Psoas muscle (tissue), 7 donors: ENCODE measurements at regions not wholly inside any gene's neighbourhood (a gene's known extent, or its start where the extent isn't known, plus 50 kb on each side); places are given as distances from the start of the nearest gene placed in this dataset.

Experiments
- ATAC-seq, 4 donors: fragments of 200-7000 bp; cut with Tn5 transposase; one replicate each; pipeline ENCODE4 v1.9.1; 2020; ENCODE audit warnings: moderate library complexity in 3 of 4, mild to moderate bottlenecking in 2 of 4
- DNase-seq, 2 donors: peaks; one replicate each; pipeline ENCODE4 v3.0.0-alpha.2; 2020
- H3K27ac ChIP-seq: fragments of 200-600 bp; one replicate; pipeline ENCODE4 v1.8.0; 2022
- H3K27me3 ChIP-seq, 3 donors: fragments of 200-600 bp in 1 of 3; one replicate each; pipeline versions ENCODE4 v1.6.1 to v1.8.0; 2013 to 2022; ENCODE audit warnings: low read length in 2 of 3, mild to moderate bottlenecking in 2 of 3, moderate library complexity in 1 of 3; ENCODE audit not compliant: insufficient read depth in 3 of 3
- H3K36me3 ChIP-seq, 2 donors: fragments of 200-600 bp in 1 of 2; one replicate each; pipeline versions ENCODE4 v1.6.1 to v1.8.0; 2013 to 2022; ENCODE audit warnings: low read depth in 1 of 2, mild to moderate bottlenecking in 1 of 2, moderate library complexity in 1 of 2; ENCODE audit not compliant: insufficient read depth in 1 of 2
- H3K4me1 ChIP-seq: fragments of 200-600 bp; one replicate; pipeline ENCODE4 v1.8.0; 2022
- H3K4me3 ChIP-seq: fragments of 200-600 bp; one replicate; pipeline ENCODE4 v1.8.0; 2022; ENCODE audit warnings: mild to moderate bottlenecking
- H3K9me3 ChIP-seq: fragments of 200-600 bp; one replicate; pipeline ENCODE4 v1.8.0; 2022
- CTCF ChIP-seq: fragments of 200-600 bp; IDR thresholded peaks from one replicate; pipeline ENCODE4 v1.8.0; 2022; ENCODE audit warnings: antibody characterized with exemption
- WGBS, 3 donors: extraction: QIAGEN DNeasy Blood & Tissue Kit; methylation state at CpG; one replicate each; pipeline versions ENCODE4 v1.1.6 to v1.1.7; 2013; 5-methylcytosine and 5-hydroxymethylcytosine counted together
- intact Hi-C, 2 donors: fragments of 100-400 bp; cut with DNase I; formaldehyde crosslinking; loops; one replicate each; pipeline versions ENCODE4 v1.11.0 to v1.14.2; 2022
- donor health status: healthy with polysubstance abuse.
- donor health status: DM: no; HTN: no; CAD: no; lungs with moderate emphysema.
- donor health status: Bipolar disorder and iron deficiency.
- donor health status: healthy.
- donor health status: DM: yes; HTN: yes; CAD: no.
- donor health status: DM: no; HTN: no; CAD: no.
- donor health status: DM: yes; HTN: yes; CAD: no.

GRCh38 chr15:70171256-70171886, 73.7 kb upstream of the TLE3 start:
- intact Hi-C loops, result no loop called here
- H3K36me3 ChIP-seq, result no peaks in the 10 kb centered on the region
- H3K4me3 ChIP-seq, result no peak overlapping the region
- no peak for ATAC-seq
- no peak for DNase-seq
- WGBS, 3 donors, result 79 to 82% (median 79%) methylated on average over 10 of the region's 10 CpGs
- H3K4me1 ChIP-seq, result peaks cover 14% of the 10 kb centered on the region
- H3K27me3 ChIP-seq, result peaks cover 0 to 2% (median 0%) of the 10 kb centered on the region in 3 donors
- no peaks in the 10 kb centered on the region for H3K9me3 ChIP-seq
- no peak for TF ChIP-seq CTCF
- no peak overlapping the region for H3K27ac ChIP-seq

DNA sequence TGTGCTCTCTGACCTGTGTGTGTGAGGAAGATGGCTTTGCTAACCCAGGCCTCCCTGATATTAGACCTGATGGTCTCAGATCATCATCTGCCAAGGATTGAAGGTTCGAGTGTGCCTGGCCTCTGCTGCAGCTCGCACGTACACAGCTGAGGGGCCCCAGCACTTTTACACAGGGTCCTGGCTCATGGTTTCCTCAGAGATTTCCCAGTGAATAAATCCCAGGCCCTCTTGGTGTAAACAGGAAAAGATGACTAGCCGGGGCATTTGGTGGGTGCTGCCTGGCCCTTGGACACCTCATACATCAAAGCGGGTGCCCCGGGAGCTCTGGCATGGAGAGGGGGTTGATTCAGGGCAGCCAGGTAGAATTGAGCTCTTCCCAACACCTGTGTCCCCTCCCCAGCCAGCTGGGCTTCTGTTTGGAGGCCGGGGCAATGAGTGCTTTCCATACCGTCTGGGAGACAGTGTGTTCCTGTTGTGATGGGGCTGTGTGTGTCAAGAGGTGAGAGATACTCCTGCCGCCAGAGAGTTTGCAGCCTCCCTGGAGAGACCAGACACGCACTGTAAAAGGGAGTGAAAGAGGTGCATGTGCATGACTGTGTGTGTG, 72.5 kb upstream of the TLE3 start:
- DNase-seq (no peak), ATAC-seq (no peak)
- intact Hi-C loops, result no loop called here
- 92 to 96% (median 94%) methylated on average over 10 of the region's 10 CpGs for WGBS, 3 donors
- Histone ChIP-seq H3K4me1 (peaks cover 25% of the 10 kb centered on the region), H3K4me3 (no peak overlapping the region), H3K36me3 (no peaks in the 10 kb centered on the region), H3K9me3 (no peaks in the 10 kb centered on the region), H3K27me3 (peaks cover 0 to 2% (median 0%) of the 10 kb centered on the region in 3 donors), H3K27ac (no peak overlapping the region)
- TF ChIP-seq CTCF, result no peak

- Histone ChIP-seq H3K4me3 (no peak overlapping the region), H3K9me3 (no peaks in the 10 kb centered on the region), H3K4me1 (peaks cover 30% of the 10 kb centered on the region), H3K27me3 (peaks cover 0 to 2% (median 0%) of the 10 kb centered on the region in 3 donors), H3K27ac (no peak overlapping the region), H3K36me3 (no peaks in the 10 kb centered on the region)
- 99 to 100% (median 100%) methylated on average over 3 of the region's 3 CpGs for WGBS, 3 donors
- intact Hi-C loops, result no loop called here
- TF ChIP-seq CTCF, result no peak
- ATAC-seq (no peak), DNase-seq (no peak)
Observed at GRCh38 chr15:70169147-70169546, 71.4 kb upstream of the TLE3 start.

- intact Hi-C loops, result no loop called here
- TF ChIP-seq CTCF, result no peak
- H3K4me3 ChIP-seq, result no peak overlapping the region
- H3K9me3 ChIP-seq, result no peaks in the 10 kb centered on the region
- ATAC-seq, result no peak
- no peak overlapping the region for H3K27ac ChIP-seq
- no peaks in the 10 kb centered on the region for H3K36me3 ChIP-seq
- WGBS, 3 donors, result 65% methylated on average over 3 of the region's 3 CpGs
- peaks cover 0 to 2% (median 0%) of the 10 kb centered on the region in 3 donors for H3K27me3 ChIP-seq
- DNase-seq, result no peak
- H3K4me1 ChIP-seq, result peaks cover 28% of the 10 kb centered on the region
Observed at GRCh38 chr15:70167155-70167554, 69.4 kb upstream of the TLE3 start.
